Tibial nerve (tissue), 4 donors: ENCODE measurements at regions not wholly inside any gene's neighbourhood (a gene's known extent, or its start where the extent isn't known, plus 50 kb on each side); places are given as distances from the start of the nearest gene placed in this dataset.

Experiments used
- EP300 ChIP-seq, 2 donors: sonication (generic); formaldehyde crosslinking; IDR thresholded peaks; one replicate each; pipeline ENCODE4 v1.6.1; 2017; ENCODE audit warnings: antibody characterized with exemption in 2 of 2, mild to moderate bottlenecking in 1 of 2
- POLR2A ChIP-seq, 2 donors: fragments of 450-650 bp; IDR thresholded peaks; one replicate each; pipeline ENCODE4 v1.6.1; 2017; ENCODE audit warnings: antibody characterized with exemption in 2 of 2, mild to moderate bottlenecking in 2 of 2, moderate library complexity in 2 of 2
- TF ChIP-seq, protein P1 (sequence below), 5 experiments: fragments of 200-600 bp in 3 of 5; fragments of 450-650 bp in 2 of 5; sonication (generic) in 3 of 5; IDR thresholded peaks; one replicate each; pipeline ENCODE4 v1.5.1; 2016 to 2019; ENCODE audit warnings: antibody characterized with exemption in 5 of 5, mild to moderate bottlenecking in 3 of 5, moderate library complexity in 2 of 5

DNA sequence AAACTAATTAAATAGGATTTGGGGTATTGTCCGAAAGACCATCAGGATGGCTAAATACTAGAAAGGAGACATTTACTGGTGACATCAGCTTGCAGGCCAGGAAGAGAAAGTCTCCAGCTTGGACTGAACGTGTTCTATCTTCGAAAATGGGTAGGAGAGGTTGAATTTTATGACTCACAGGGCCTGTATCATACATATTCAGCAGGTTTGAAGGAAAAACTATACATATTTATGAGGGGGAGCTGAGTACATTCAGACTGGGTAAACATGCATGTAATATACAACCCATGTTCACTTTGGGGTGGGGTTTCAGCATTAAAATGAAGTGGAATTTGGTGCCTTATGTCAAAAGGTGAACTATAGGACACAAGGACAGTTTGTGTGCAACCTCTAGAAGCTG, 129.3 kb upstream of the CRBN start:
- TF ChIP-seq, protein P1, sequence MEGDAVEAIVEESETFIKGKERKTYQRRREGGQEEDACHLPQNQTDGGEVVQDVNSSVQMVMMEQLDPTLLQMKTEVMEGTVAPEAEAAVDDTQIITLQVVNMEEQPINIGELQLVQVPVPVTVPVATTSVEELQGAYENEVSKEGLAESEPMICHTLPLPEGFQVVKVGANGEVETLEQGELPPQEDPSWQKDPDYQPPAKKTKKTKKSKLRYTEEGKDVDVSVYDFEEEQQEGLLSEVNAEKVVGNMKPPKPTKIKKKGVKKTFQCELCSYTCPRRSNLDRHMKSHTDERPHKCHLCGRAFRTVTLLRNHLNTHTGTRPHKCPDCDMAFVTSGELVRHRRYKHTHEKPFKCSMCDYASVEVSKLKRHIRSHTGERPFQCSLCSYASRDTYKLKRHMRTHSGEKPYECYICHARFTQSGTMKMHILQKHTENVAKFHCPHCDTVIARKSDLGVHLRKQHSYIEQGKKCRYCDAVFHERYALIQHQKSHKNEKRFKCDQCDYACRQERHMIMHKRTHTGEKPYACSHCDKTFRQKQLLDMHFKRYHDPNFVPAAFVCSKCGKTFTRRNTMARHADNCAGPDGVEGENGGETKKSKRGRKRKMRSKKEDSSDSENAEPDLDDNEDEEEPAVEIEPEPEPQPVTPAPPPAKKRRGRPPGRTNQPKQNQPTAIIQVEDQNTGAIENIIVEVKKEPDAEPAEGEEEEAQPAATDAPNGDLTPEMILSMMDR (IDR thresholded peaks at IDR 0.05): no peak
- TF ChIP-seq POLR2A (IDR thresholded peaks at IDR 0.05) (no peak), EP300 (IDR thresholded peaks at IDR 0.05) (no peak)
